Karpas-422 (cell line): ENCODE measurements at regions not wholly inside any gene's neighbourhood (a gene's known extent, or its start where the extent isn't known, plus 50 kb on each side); places are given as distances from the start of the nearest gene placed in this dataset.

Experiments
- DNase-seq: peaks from one replicate; pipeline ENCODE4 v3.0.0-alpha.2; 2015
- H2AFZ ChIP-seq: fragments of 200-600 bp; sonication (generic); 2 replicates; pipeline ENCODE4 v1.6.1; 2014; ENCODE audit warnings: antibody characterized with exemption, low read length, mixed read lengths
- H3K27ac ChIP-seq: fragments of 200-600 bp; sonication (generic); 2 replicates; pipeline ENCODE4 v1.5.1; 2014; ENCODE audit warnings: mild to moderate bottlenecking, low read length, moderate library complexity
- H3K27me3 ChIP-seq: fragments of 200-600 bp; sonication (generic); 2 replicates; pipeline ENCODE4 v1.6.1; 2014; ENCODE audit warnings: low read length, mixed read lengths
- H3K36me3 ChIP-seq: fragments of 200-600 bp; sonication (generic); 2 replicates; pipeline ENCODE4 v1.6.1; 2014; ENCODE audit warnings: low read length, mixed read lengths; ENCODE audit not compliant: insufficient read depth
- H3K4me1 ChIP-seq: fragments of 200-600 bp; sonication (generic); 2 replicates; pipeline ENCODE4 v1.6.1; 2014; ENCODE audit warnings: mild to moderate bottlenecking, low read length, mixed read lengths
- H3K4me2 ChIP-seq: fragments of 200-600 bp; sonication (generic); 2 replicates; pipeline ENCODE4 v1.6.1; 2014; ENCODE audit warnings: low read length, low read depth, mild to moderate bottlenecking; ENCODE audit not compliant: poor library complexity, severe bottlenecking
- H3K4me3 ChIP-seq: fragments of 200-600 bp; sonication (generic); 2 replicates; pipeline ENCODE4 v1.5.1; 2014; ENCODE audit warnings: mild to moderate bottlenecking, antibody characterized with exemption, low read length, mixed read lengths
- H3K79me2 ChIP-seq: fragments of 200-600 bp; sonication (generic); 2 replicates; pipeline ENCODE4 v1.6.1; 2014; ENCODE audit warnings: mild to moderate bottlenecking, low read length, mixed read lengths
- H3K9ac ChIP-seq: fragments of 200-600 bp; sonication (generic); 2 replicates; pipeline ENCODE4 v1.6.0; 2014; ENCODE audit warnings: low read length
- H3K9me2 ChIP-seq: fragments of 200-600 bp; sonication (generic), shearing (Covaris generic); replicated peaks from 2 replicates; pipeline ENCODE4 v1.6.0; 2014; ENCODE audit warnings: mild to moderate bottlenecking, low read length, moderate library complexity; ENCODE audit not compliant: insufficient read depth
- H3K9me3 ChIP-seq: fragments of 300-700, 200-600 bp; sonication (generic); 2 replicates; pipeline ENCODE4 v1.6.1; 2014; ENCODE audit warnings: low read length, mixed read lengths
- H4K20me1 ChIP-seq: fragments of 200-600 bp; sonication (generic); 2 replicates; pipeline ENCODE4 v1.6.1; 2014; ENCODE audit warnings: mild to moderate bottlenecking, antibody characterized with exemption, low read length, low read depth; ENCODE audit not compliant: insufficient read depth

- no peak overlapping the region for H3K4me2 ChIP-seq
- no peaks in the 10 kb centered on the region for H4K20me1 ChIP-seq
- H2AFZ ChIP-seq = no peak overlapping the region
- DNase-seq = no peak
- no peaks in the 10 kb centered on the region for H3K36me3 ChIP-seq
- no peak overlapping the region for H3K4me3 ChIP-seq
- H3K9me2 ChIP-seq = no peaks in the 10 kb centered on the region; the same call in 1 of the 2 replicates
- H3K9ac ChIP-seq = no peak overlapping the region
- H3K4me1 ChIP-seq = no peaks in the 10 kb centered on the region
- no peaks in the 10 kb centered on the region for H3K9me3 ChIP-seq
- H3K27ac ChIP-seq = no peak overlapping the region
- no peaks in the 10 kb centered on the region for H3K79me2 ChIP-seq
- H3K27me3 ChIP-seq = no peaks in the 10 kb centered on the region
Measured at GRCh38 chr5:68543212-68543611, 327.7 kb downstream of the PIK3R1 start.

GRCh38 chr5:68544091-68544647, 328.6 kb downstream of the PIK3R1 start:
- Histone ChIP-seq H3K4me1 (no peaks in the 10 kb centered on the region), H3K9me3 (no peaks in the 10 kb centered on the region), H3K9me2 (no peaks in the 10 kb centered on the region; the same call in 1 of the 2 replicates), H2AFZ (no peak overlapping the region), H3K9ac (no peak overlapping the region), H3K4me3 (no peak overlapping the region), H3K36me3 (no peaks in the 10 kb centered on the region), H4K20me1 (no peaks in the 10 kb centered on the region), H3K27me3 (no peaks in the 10 kb centered on the region), H3K79me2 (no peaks in the 10 kb centered on the region), H3K4me2 (no peak overlapping the region), H3K27ac (no peak overlapping the region)
- DNase-seq = no peak

- H3K79me2 ChIP-seq = no peaks in the 10 kb centered on the region
- no peak for DNase-seq
Measured at GRCh38 chr5:68544648-68545552, 329.3 kb downstream of the PIK3R1 start.

DNA sequence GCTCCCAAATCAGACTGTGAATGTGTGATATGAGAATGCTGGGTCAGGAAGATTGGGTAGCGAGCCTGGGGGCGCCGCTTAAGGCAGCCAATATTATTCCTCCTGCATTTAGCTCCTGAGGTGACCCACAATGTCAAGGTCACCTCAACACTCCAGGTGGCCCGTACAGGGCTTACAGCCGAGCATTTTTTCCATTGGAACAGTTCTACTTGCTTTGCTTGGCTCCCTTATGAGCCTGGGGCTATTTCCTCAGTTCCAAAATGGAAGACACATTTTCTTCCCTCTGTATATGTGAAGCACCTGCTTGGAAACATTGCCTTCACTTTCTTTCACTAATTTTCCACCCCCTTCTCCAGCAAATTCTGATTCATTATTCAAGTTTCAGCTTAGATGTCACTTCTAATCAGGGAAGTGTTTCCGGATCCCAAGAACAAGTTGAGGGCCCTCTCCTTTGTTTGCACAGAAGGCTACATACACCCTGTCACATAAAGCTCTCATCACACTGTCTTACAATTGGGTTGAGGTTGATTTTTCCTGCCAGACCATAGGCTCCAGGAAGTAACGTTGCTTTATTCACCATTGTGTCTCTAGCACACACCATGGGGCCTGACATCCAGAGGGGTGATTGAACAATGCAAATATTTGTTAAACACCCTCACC, 330.2 kb downstream of the PIK3R1 start:
- DNase-seq = no peak
- no peaks in the 10 kb centered on the region for H3K79me2 ChIP-seq

More at GRCh38 chr5:68544648-68545552, 329.3 kb downstream of the PIK3R1 start:
- Histone ChIP-seq H3K4me1 (no peaks in the 10 kb centered on the region), H3K4me2 (no peak overlapping the region), H3K27ac (no peak overlapping the region), H3K9me3 (no peaks in the 10 kb centered on the region), H3K4me3 (no peak overlapping the region), H3K36me3 (no peaks in the 10 kb centered on the region), H3K9ac (no peak overlapping the region), H4K20me1 (no peaks in the 10 kb centered on the region), H3K9me2 (no peaks in the 10 kb centered on the region; the same call in 1 of the 2 replicates), H3K27me3 (no peaks in the 10 kb centered on the region), H2AFZ (no peak overlapping the region)

GRCh38 chr5:68547056-68547455, 331.5 kb downstream of the PIK3R1 start:
- no peaks in the 10 kb centered on the region for H3K9me3 ChIP-seq
- no peak overlapping the region for H3K4me3 ChIP-seq
- H3K9ac ChIP-seq = no peak overlapping the region
- H3K9me2 ChIP-seq = no peaks in the 10 kb centered on the region
- no peak overlapping the region for H2AFZ ChIP-seq
- H4K20me1 ChIP-seq = no peaks in the 10 kb centered on the region
- H3K79me2 ChIP-seq = no peaks in the 10 kb centered on the region
- no peak overlapping the region for H3K4me2 ChIP-seq
- DNase-seq = no peak
- no peak overlapping the region for H3K27ac ChIP-seq
- no peaks in the 10 kb centered on the region for H3K27me3 ChIP-seq
- no peaks in the 10 kb centered on the region for H3K4me1 ChIP-seq
- H3K36me3 ChIP-seq = no peaks in the 10 kb centered on the region

More for the DNA sequence above, 330.2 kb downstream of the PIK3R1 start:
- H3K36me3 ChIP-seq = no peaks in the 10 kb centered on the region
- H3K9me2 ChIP-seq = no peaks in the 10 kb centered on the region; the same call in 1 of the 2 replicates
- H3K27me3 ChIP-seq = no peaks in the 10 kb centered on the region
- no peak overlapping the region for H2AFZ ChIP-seq
- H3K4me3 ChIP-seq = no peak overlapping the region
- H3K27ac ChIP-seq = no peak overlapping the region
- H4K20me1 ChIP-seq = no peaks in the 10 kb centered on the region
- no peak overlapping the region for H3K4me2 ChIP-seq
- no peaks in the 10 kb centered on the region for H3K4me1 ChIP-seq
- H3K9me3 ChIP-seq = no peaks in the 10 kb centered on the region
- no peak overlapping the region for H3K9ac ChIP-seq

- no peak for DNase-seq
- Histone ChIP-seq H3K9ac (no peak overlapping the region), H3K36me3 (no peaks in the 10 kb centered on the region)
Measured at GRCh38 chr5:68547622-68548021, 332.1 kb downstream of the PIK3R1 start.

DNA sequence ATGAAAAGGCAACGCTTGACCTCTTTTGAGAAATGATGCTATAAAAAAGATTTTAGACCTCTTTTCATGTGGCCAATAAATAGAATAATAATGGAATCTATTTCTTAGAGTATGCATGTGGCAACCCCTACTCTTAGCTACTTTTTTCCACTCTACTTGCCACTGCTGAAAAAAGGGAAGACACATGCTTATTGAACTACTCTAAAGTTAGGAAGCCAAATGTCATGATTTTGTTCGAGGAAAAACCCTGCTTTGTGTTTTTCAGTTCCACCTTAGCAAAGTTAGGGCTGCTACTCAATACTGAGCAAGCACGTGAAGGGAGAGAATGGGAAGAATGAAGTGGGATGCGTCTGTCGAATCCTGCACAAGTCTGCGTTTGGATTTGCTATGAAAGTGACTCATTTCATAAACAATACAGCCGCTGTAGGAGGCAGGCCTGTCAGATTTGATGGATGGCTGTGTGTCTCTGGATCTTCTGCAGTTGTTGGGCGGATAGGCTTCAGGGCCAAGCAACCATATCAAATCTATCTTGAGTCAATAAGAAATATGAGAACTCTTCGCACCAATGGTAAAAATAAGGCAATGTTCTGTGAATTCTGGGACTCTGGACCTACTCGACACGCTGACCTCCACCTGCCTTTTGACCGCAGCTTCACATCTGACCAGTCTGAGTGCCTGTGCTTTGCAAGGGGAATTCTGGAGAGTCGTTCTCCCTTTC, 333.6 kb downstream of the PIK3R1 start:
- H2AFZ ChIP-seq = no peak overlapping the region
- no peaks in the 10 kb centered on the region for H3K4me1 ChIP-seq
- H3K27me3 ChIP-seq = no peaks in the 10 kb centered on the region
- no peaks in the 10 kb centered on the region for H3K9me2 ChIP-seq
- no peak overlapping the region for H3K4me2 ChIP-seq
- DNase-seq = no peak
- H3K27ac ChIP-seq = no peak overlapping the region
- no peaks in the 10 kb centered on the region for H3K9me3 ChIP-seq
- no peaks in the 10 kb centered on the region for H3K36me3 ChIP-seq
- H3K9ac ChIP-seq = no peak overlapping the region
- no peaks in the 10 kb centered on the region for H3K79me2 ChIP-seq
- no peaks in the 10 kb centered on the region for H4K20me1 ChIP-seq
- no peak overlapping the region for H3K4me3 ChIP-seq

More at GRCh38 chr5:68547622-68548021, 332.1 kb downstream of the PIK3R1 start:
- Histone ChIP-seq H3K27ac (no peak overlapping the region), H3K9me2 (no peaks in the 10 kb centered on the region), H2AFZ (no peak overlapping the region), H3K9me3 (no peaks in the 10 kb centered on the region), H3K79me2 (no peaks in the 10 kb centered on the region), H3K4me3 (no peak overlapping the region), H3K27me3 (no peaks in the 10 kb centered on the region), H4K20me1 (no peaks in the 10 kb centered on the region), H3K4me1 (no peaks in the 10 kb centered on the region), H3K4me2 (no peak overlapping the region)
